Nephron progenitor cell (in vitro differentiated cells): ENCODE measurements at regions not wholly inside any gene's neighbourhood (a gene's known extent, or its start where the extent isn't known, plus 50 kb on each side); places are given as distances from the start of the nearest gene placed in this dataset.

ENCODE experiments used
- DNase-seq: peaks from one replicate; pipeline ENCODE4 v3.0.0; 2021
- H3K27ac Mint-ChIP-seq: 2 replicates; pipeline ENCODE4 v1.8.0; 2021; ENCODE audit warnings: mild to moderate bottlenecking, moderate library complexity, mixed read lengths
- H3K27me3 Mint-ChIP-seq: 2 replicates; pipeline ENCODE4 v1.8.0; 2021; ENCODE audit warnings: mild to moderate bottlenecking, low read depth, mixed read lengths; ENCODE audit not compliant: poor library complexity
- H3K36me3 Mint-ChIP-seq: 2 replicates; pipeline ENCODE4 v1.8.0; 2021; ENCODE audit warnings: low read depth, mixed read lengths
- H3K4me1 Mint-ChIP-seq: 2 replicates; pipeline ENCODE4 v1.8.0; 2021; ENCODE audit warnings: mixed read lengths
- H3K4me3 Mint-ChIP-seq: 2 replicates; pipeline ENCODE4 v1.8.0; 2021; ENCODE audit warnings: mild to moderate bottlenecking, moderate library complexity, mixed read lengths
- H3K9me3 Mint-ChIP-seq: 2 replicates; pipeline ENCODE4 v1.8.0; 2021; ENCODE audit warnings: mild to moderate bottlenecking, moderate library complexity, mixed read lengths
- CTCF ChIP-seq: fragments of 200-600 bp; sonication (generic); IDR thresholded peaks from 2 replicates; pipeline ENCODE4 v1.5.0; 2021; ENCODE audit warnings: antibody characterized with exemption

GRCh38 chr15:49751751-49752150, 130.9 kb downstream of the DTWD1 start:
- Mint-ChIP-seq H3K36me3 (no peaks in the 10 kb centered on the region), H3K9me3 (no peaks in the 10 kb centered on the region), H3K4me3 (no peak overlapping the region), H3K27me3 (no peaks in the 10 kb centered on the region), H3K4me1 (no peaks in the 10 kb centered on the region), H3K27ac (no peak overlapping the region)
- no peak for TF ChIP-seq CTCF
- no peak for DNase-seq

- H3K9me3 Mint-ChIP-seq, result no peaks in the 10 kb centered on the region
- H3K4me3 Mint-ChIP-seq, result no peak overlapping the region
- no peaks in the 10 kb centered on the region for H3K36me3 Mint-ChIP-seq
- no peaks in the 10 kb centered on the region for H3K27me3 Mint-ChIP-seq
- DNase-seq, result no peak
- no peaks in the 10 kb centered on the region for H3K4me1 Mint-ChIP-seq
- no peak for TF ChIP-seq CTCF
- H3K27ac Mint-ChIP-seq, result no peak overlapping the region
These were observed 131.7 kb downstream of the DTWD1 start for GRCh38 chr15:49752517-49752916.

- H3K4me3 Mint-ChIP-seq, result no peak overlapping the region
- H3K27ac Mint-ChIP-seq, result no peak overlapping the region
- H3K4me1 Mint-ChIP-seq, result no peaks in the 10 kb centered on the region
- H3K27me3 Mint-ChIP-seq, result no peaks in the 10 kb centered on the region
- H3K36me3 Mint-ChIP-seq, result no peaks in the 10 kb centered on the region
- no peak for DNase-seq
- peaks cover 39% of the 10 kb centered on the region for H3K9me3 Mint-ChIP-seq
- TF ChIP-seq CTCF, result no peak
These were observed 137.6 kb downstream of the DTWD1 start for GRCh38 chr15:49758456-49758855.

GRCh38 chr15:49758856-49759255, 138.0 kb downstream of the DTWD1 start:
- no peak for TF ChIP-seq CTCF
- H3K36me3 Mint-ChIP-seq, result no peaks in the 10 kb centered on the region
- H3K4me3 Mint-ChIP-seq, result no peak overlapping the region
- DNase-seq, result no peak
- no peaks in the 10 kb centered on the region for H3K4me1 Mint-ChIP-seq
- peaks cover 39% of the 10 kb centered on the region for H3K9me3 Mint-ChIP-seq
- no peaks in the 10 kb centered on the region for H3K27me3 Mint-ChIP-seq
- H3K27ac Mint-ChIP-seq, result no peak overlapping the region

GRCh38 chr15:49760749-49761148, 139.9 kb downstream of the DTWD1 start:
- Mint-ChIP-seq H3K27ac (no peak overlapping the region), H3K36me3 (no peaks in the 10 kb centered on the region), H3K27me3 (no peaks in the 10 kb centered on the region), H3K9me3 (peaks cover 53% of the 10 kb centered on the region), H3K4me1 (no peaks in the 10 kb centered on the region), H3K4me3 (no peak overlapping the region)
- TF ChIP-seq CTCF, result no peak
- no peak for DNase-seq

- no peak for TF ChIP-seq CTCF
- no peaks in the 10 kb centered on the region for H3K4me1 Mint-ChIP-seq
- H3K36me3 Mint-ChIP-seq, result no peaks in the 10 kb centered on the region
- no peak overlapping the region for H3K4me3 Mint-ChIP-seq
- H3K27me3 Mint-ChIP-seq, result no peaks in the 10 kb centered on the region
- H3K9me3 Mint-ChIP-seq, result peaks cover 28% of the 10 kb centered on the region
- H3K27ac Mint-ChIP-seq, result no peak overlapping the region
- DNase-seq, result no peak
These were observed 148.4 kb downstream of the DTWD1 start for GRCh38 chr15:49769225-49769624.
